WTC11 (cell line): ENCODE measurements at regions not wholly inside any gene's neighbourhood (a gene's known extent, or its start where the extent isn't known, plus 50 kb on each side); places are given as distances from the start of the nearest gene placed in this dataset.

Source experiments
- ATAC-seq: fragments of 200-7000 bp; cut with Tn5 transposase; 2 replicates; pipeline ENCODE4 v1.10.0; 2021; ENCODE audit warnings: mild to moderate bottlenecking, moderate library complexity
- CTCF ChIA-PET: fragments of 300-600 bp; sonication (Branson Sonifier 250); formaldehyde crosslinking; loops from one replicate; lab custom pipeline; 2021; ENCODE audit warnings: antibody characterized with exemption; lab: Charles Lee
- POLR2A ChIA-PET: fragments of 350-600 bp; sonication (Branson Sonifier 250); formaldehyde crosslinking; loops from one replicate; lab custom pipeline; 2021; ENCODE audit warnings: antibody characterized with exemption; lab: Charles Lee
- DNase-seq: peaks from one replicate; pipeline ENCODE4 v3.0.0; 2021; ENCODE audit warnings: low spot score
- H3K27ac Mint-ChIP-seq: 2 replicates; pipeline ENCODE4 v1.8.0; 2021; ENCODE audit warnings: mixed read lengths
- H3K27me3 Mint-ChIP-seq: 2 replicates; pipeline ENCODE4 v1.8.0; 2021; ENCODE audit warnings: low read depth, mild to moderate bottlenecking, moderate library complexity, mixed read lengths
- H3K36me3 Mint-ChIP-seq: 2 replicates; pipeline ENCODE4 v1.8.0; 2021; ENCODE audit warnings: mixed read lengths
- H3K4me1 Mint-ChIP-seq: 2 replicates; pipeline ENCODE4 v1.8.0; 2022; ENCODE audit warnings: mixed read lengths
- H3K4me3 Mint-ChIP-seq: 2 replicates; pipeline ENCODE4 v1.8.0; 2021; ENCODE audit warnings: mild to moderate bottlenecking, moderate library complexity, mixed read lengths
- H3K9me3 Mint-ChIP-seq: 2 replicates; pipeline ENCODE4 v1.8.0; 2021; ENCODE audit warnings: mixed read lengths
- ARID4B ChIP-seq: sonication (generic); formaldehyde crosslinking; IDR thresholded peaks from 2 replicates; pipeline ENCODE4 v1.8.0; 2023; ENCODE audit warnings: missing genetic modification reagents, mild to moderate bottlenecking, borderline replicate concordance
- CREB1 ChIP-seq: sonication (generic); formaldehyde crosslinking; IDR thresholded peaks from 2 replicates; pipeline ENCODE4 v1.8.0; 2023; ENCODE audit warnings: mild to moderate bottlenecking, missing genetic modification reagents
- EMX1 ChIP-seq: fragments of 250-450 bp; sonication (Bioruptor Pico); IDR thresholded peaks from 2 replicates; pipeline ENCODE4 v1.8.0; 2021; ENCODE audit warnings: mild to moderate bottlenecking
- GABPB1 ChIP-seq: sonication (generic); formaldehyde crosslinking; IDR thresholded peaks from 2 replicates; pipeline ENCODE4 v1.8.1; 2023; ENCODE audit warnings: mild to moderate bottlenecking, missing genetic modification reagents
- IRF1 ChIP-seq: sonication (generic); formaldehyde crosslinking; IDR thresholded peaks from 2 replicates; pipeline ENCODE4 v1.8.0; 2023; ENCODE audit warnings: missing genetic modification reagents
- JAZF1 ChIP-seq: fragments of 250-450 bp; sonication (Bioruptor Pico); IDR thresholded peaks from 2 replicates; pipeline ENCODE4 v1.9.0; 2021; ENCODE audit warnings: moderate library complexity, mild to moderate bottlenecking, inconsistent platforms
- NFE2L1 ChIP-seq: sonication (generic); formaldehyde crosslinking; IDR thresholded peaks from 2 replicates; pipeline ENCODE4 v1.8.1; 2023; ENCODE audit warnings: missing genetic modification reagents
- NR1H2 ChIP-seq: sonication (generic); formaldehyde crosslinking; IDR thresholded peaks from 2 replicates; pipeline ENCODE4 v1.9.0; 2021; ENCODE audit warnings: mild to moderate bottlenecking, moderate library complexity, missing genetic modification reagents
- PRDM15 ChIP-seq: sonication (generic); formaldehyde crosslinking; IDR thresholded peaks from 2 replicates; pipeline ENCODE4 v1.8.0; 2022; ENCODE audit warnings: missing genetic modification reagents
- PREB ChIP-seq: sonication (generic); formaldehyde crosslinking; IDR thresholded peaks from 2 replicates; pipeline ENCODE4 v1.8.1; 2022; ENCODE audit warnings: mild to moderate bottlenecking, missing genetic modification reagents, moderate library complexity, borderline replicate concordance
- RELA ChIP-seq: sonication (generic); formaldehyde crosslinking; IDR thresholded peaks from 2 replicates; pipeline ENCODE4 v1.8.1; 2022; ENCODE audit warnings: missing genetic modification reagents, mild to moderate bottlenecking, borderline replicate concordance
- SOX15 ChIP-seq: fragments of 250-450 bp; sonication (Bioruptor Pico); IDR thresholded peaks from 2 replicates; pipeline ENCODE4 v1.9.0; 2021; ENCODE audit warnings: mild to moderate bottlenecking
- STAT6 ChIP-seq: sonication (generic); formaldehyde crosslinking; conservative IDR thresholded peaks from 2 replicates; pipeline ENCODE4 v1.8.1; 2023; ENCODE audit warnings: mild to moderate bottlenecking, low read depth, missing genetic modification reagents, moderate library complexity
- TEAD4 ChIP-seq: sonication (generic); formaldehyde crosslinking; IDR thresholded peaks from 2 replicates; pipeline ENCODE4 v1.8.0; 2022; ENCODE audit warnings: mild to moderate bottlenecking, missing genetic modification reagents
- USF2 ChIP-seq: sonication (generic); formaldehyde crosslinking; IDR thresholded peaks from 2 replicates; pipeline ENCODE4 v1.8.1; 2023; ENCODE audit warnings: mild to moderate bottlenecking, missing genetic modification reagents, moderate library complexity
- ZNF121 ChIP-seq: sonication (generic); formaldehyde crosslinking; IDR thresholded peaks from 2 replicates; pipeline ENCODE4 v1.8.0; 2023; ENCODE audit warnings: missing genetic modification reagents
- ZNF138 ChIP-seq: sonication (generic); formaldehyde crosslinking; conservative IDR thresholded peaks from 2 replicates; pipeline ENCODE4 v1.8.1; 2022; ENCODE audit warnings: mild to moderate bottlenecking, moderate library complexity, missing genetic modification reagents
- ZNF317 ChIP-seq: sonication (generic); formaldehyde crosslinking; IDR thresholded peaks from 2 replicates; pipeline ENCODE4 v1.8.1; 2023; ENCODE audit warnings: low read depth, mild to moderate bottlenecking, moderate library complexity, missing genetic modification reagents, borderline replicate concordance
- ZNF532 ChIP-seq: fragments of 250-450 bp; sonication (Bioruptor Pico); IDR thresholded peaks from 2 replicates; pipeline ENCODE4 v1.9.0; 2021; ENCODE audit warnings: mild to moderate bottlenecking, borderline replicate concordance

GRCh38 chr1:183730107-183730724, 74.7 kb upstream of the RGL1 start:
- ATAC-seq (no peak), DNase-seq (no peak)
- Mint-ChIP-seq H3K27ac (no peak overlapping the region), H3K9me3 (peaks cover 7% of the 10 kb centered on the region), H3K36me3 (no peaks in the 10 kb centered on the region), H3K4me1 (peaks cover 26% of the 10 kb centered on the region), H3K4me3 (no peak overlapping the region), H3K27me3 (no peaks in the 10 kb centered on the region)
- CTCF ChIA-PET, result no interaction called here
- POLR2A ChIA-PET, result no interaction called here
- TF ChIP-seq RELA (CRISPR knock-in tag) (no peak), GABPB1 (no peak), TEAD4 (no peak), PREB (CRISPR knock-in tag) (no peak), JAZF1 (CRISPR knock-in tag) (no peak), NR1H2 (no peak), IRF1 (CRISPR knock-in tag) (no peak), ZNF317 (CRISPR knock-in tag) (no peak), ZNF121 (CRISPR knock-in tag) (no peak), STAT6 (CRISPR knock-in tag) (no peak), NFE2L1 (no peak), USF2 (CRISPR knock-in tag) (no peak), ARID4B (CRISPR knock-in tag) (no peak), ZNF138 (no peak), EMX1 (CRISPR knock-in tag) (no peak), SOX15 (no peak), ZNF532 (CRISPR knock-in tag) (no peak), CREB1 (CRISPR knock-in tag) (no peak), PRDM15 (no peak)
